HG03064 (cell line): ENCODE measurements at regions not wholly inside any gene's neighbourhood (a gene's known extent, or its start where the extent isn't known, plus 50 kb on each side); places are given as distances from the start of the nearest gene placed in this dataset.

Experiments used
- ATAC-seq: cut with Tn5 transposase; IDR thresholded peaks from one replicate; pipeline ENCODE4 v1.9.1; 2021; ENCODE audit warnings: low read depth; ENCODE audit not compliant: unreplicated experiment

- no peak for ATAC-seq
Measured at GRCh38 chr2:3101016-3101942, 276.3 kb downstream of the EIPR1 start.

DNA sequence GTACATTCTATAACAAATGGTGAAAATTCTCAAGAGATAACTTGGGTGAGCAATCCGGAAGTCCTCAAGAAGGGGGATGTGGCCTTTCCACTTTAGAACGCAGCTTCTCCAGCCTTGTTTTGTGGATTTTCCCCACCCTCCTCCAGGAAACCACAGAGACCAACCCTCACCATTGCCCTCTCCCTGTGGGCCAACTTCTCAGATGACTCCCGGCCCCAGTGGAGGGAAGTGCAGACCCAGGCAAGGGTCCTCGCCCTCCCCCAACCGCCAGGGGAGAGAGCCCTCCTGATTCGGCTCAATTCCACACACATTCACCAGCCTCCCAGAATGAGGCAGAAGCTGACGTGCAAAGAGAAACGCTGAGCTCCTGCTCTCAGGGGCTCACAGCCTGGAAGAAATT is 277.2 kb downstream of the EIPR1 start:
- ATAC-seq, result no peak

GRCh38 chr2:3099860-3100234 is 277.8 kb downstream of the EIPR1 start:
- ATAC-seq, result no peak

DNA sequence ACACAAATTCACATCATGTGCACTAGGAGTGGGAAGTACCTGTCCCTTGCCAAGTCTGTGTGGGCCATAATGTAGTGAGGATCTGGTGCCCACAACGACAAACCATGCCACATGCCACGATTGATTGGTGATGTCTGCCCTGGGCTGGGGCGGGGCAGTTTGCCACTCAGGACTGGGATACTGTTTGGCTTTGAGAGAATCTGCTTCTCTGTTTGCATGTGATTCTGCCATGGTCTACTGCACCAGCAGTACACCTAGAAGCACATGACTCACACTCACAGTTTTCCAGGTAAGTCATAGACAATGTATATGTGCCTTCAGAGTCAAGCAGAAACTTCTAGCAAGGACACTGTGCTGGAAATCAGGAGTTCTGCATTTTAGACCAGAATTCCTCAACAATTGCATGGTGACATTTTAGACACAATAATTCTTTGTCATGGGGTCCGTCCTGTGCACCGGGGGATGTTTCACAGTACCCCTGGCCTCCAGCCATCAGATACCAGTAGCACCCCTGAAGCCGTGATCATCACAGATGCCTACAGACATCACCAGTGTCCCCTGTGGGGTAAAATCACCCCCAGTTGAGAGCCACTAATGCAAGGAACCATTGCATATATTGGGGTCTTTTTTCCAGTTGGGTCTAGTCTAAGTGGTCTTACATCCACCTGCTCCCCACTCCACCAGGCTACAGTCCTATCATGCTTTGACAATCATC is 278.3 kb downstream of the EIPR1 start:
- ATAC-seq, result no peak

DNA sequence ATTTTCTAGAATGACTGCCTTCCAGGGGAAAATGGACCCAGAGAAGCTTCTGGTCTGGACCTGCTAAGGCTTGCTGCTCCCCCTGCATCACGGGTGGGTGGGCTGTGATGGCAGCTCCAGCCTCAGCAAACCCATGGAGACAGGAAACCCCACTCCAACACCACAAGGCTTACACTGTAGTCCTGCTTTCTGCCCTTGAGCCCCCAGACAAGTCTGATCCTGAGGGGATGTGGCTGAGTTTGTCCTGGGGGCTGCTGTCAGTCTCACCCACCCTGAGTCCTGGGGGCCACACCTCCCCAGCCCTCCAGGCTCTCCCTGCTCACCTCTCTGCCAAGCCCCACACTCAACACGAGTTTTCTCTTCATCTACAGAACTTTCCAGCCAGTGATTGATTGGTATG is 279.4 kb downstream of the EIPR1 start:
- ATAC-seq, result no peak

DNA sequence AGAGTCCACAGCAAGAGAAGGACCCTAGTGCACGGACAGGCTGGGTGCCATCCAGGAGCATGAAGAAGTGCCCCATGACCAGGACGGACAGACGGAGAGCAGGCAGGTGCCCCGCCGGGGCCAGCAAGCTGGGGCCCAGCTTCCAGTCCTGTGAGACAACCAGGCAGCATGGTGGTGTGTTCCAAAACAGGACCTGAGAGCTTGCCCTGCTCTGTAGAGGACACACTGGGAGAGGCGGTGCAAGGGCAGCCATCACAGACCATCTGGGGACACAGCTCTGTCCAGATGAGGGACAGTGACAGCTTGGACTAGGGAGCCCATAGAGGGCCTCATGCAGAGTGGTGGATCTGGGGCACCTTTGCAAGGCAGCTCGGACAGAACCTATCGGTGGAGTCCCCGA is 279.8 kb downstream of the EIPR1 start:
- no peak for ATAC-seq

GRCh38 chr2:3094999-3095958 is 282.3 kb downstream of the EIPR1 start:
- ATAC-seq, result no peak

DNA sequence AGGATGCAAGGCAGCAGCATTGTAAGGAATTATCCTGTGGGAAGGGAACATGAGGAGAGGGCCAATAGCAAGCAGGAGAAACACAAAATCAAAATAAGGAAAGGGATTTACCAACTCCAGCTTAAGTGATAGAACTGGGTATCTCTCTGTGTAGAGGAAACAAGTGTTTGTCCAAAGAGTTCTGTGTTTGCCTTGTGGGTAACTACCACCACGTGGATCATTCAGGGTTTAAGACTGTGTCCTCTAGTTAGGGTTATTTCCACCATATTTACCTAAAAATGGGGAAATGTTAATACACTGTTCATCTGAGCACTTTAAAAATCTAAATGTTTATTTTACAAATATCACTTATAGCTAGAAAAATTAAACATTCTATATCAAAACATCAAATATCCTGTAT is 283.3 kb downstream of the EIPR1 start:
- no peak for ATAC-seq

- no peak for ATAC-seq
Measured at GRCh38 chr2:3091696-3092095, 285.9 kb downstream of the EIPR1 start.

- ATAC-seq, result no peak
Measured at GRCh38 chr2:3082705-3083104, 294.9 kb downstream of the EIPR1 start.

GRCh38 chr2:3079959-3080948 is 297.4 kb downstream of the EIPR1 start:
- no peak for ATAC-seq

DNA sequence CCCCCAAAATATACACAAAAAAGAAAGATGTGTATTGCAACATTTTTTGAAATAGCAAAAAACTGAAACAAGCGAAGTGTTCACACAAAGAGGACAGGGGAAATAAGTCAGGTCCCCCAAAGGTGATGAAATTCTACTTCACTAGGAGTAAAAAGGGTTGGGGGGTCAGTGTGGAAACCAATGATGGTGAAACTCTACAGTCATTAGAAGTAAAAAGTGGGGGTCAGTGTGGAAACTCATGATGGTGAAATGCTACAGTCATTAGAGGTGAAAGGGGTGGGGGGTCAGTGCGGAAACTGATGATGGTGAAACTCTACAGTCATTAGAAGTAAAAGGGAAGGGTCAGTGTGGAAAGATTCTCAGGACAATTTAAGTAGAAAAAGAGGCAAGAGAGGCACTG is 298.2 kb downstream of the EIPR1 start:
- ATAC-seq, result no peak

DNA sequence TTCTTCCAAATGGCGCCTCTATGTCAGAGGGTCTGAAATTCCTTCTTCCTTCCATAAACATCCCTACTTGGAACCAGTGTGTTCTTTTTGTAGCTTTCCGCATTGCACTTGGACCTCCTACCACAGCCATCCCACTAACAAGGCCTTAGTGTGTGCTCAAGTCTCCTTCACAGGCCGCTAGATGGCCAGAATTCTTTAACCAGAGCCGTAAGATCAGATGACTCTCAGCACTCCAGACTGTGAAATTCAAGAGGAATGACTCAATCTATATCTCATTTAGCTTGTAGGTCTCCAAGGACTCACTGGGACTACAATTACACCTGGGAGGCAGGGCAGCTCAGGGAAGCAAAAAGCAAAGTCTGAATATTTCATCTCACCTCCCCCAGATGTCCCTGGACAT is 298.9 kb downstream of the EIPR1 start:
- ATAC-seq, result no peak

DNA sequence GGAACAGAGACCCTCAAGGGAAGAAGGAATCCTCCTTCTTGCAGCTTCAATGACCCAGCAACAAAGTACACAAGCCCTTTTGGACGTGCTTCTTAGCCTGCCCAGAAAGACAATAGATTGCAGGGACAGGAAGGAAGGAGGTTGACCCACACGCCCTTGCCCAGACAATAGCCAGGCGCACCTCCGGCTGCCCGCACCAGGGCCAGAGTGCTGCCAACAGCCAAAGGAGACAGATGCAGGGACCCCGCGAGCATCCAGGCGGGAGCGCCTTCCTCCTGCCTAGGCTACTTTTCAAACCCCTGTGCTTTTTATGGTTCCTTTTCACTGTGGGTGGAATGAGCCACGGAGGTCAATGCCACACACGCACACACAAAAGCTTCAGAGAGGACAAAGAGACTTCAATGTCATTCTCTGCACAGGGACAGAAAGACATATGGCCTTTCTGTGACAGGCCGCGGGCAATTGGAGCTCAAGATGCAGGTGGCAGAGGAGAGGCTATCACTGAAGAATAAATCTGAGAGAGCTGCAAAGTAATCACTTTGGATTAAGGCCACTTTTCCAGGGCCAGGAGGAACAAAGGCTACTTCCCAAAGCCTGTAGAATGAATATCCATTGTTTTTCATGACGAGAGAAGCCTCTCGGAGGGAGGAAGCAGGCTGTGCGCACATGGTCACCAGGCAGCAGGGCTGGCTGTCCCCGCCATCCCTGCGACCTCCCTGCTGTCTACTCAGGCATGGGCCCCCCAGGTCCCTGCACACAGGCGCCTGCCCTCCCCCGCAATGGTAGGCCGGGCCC is 300.6 kb downstream of the EIPR1 start:
- ATAC-seq, result no peak

DNA sequence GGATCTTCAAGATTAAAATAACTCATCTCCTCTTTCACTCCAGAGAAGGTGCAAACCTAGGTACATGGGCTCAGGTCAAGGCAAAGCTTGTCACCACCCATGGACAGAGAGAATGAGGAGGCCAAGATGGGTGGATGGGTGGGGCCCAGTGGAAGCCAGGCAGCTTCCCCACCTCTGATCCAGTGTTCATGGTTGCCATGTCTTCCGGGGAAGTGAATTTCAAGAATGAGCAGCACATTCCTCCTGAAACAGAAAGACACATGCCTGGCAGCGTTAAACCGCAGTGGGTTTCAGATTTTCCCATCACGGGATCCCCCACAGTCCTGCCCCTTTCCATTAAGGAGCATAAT is 301.7 kb downstream of the EIPR1 start:
- no peak for ATAC-seq

GRCh38 chr2:3075316-3075990 is 302.2 kb downstream of the EIPR1 start:
- ATAC-seq, result no peak

DNA sequence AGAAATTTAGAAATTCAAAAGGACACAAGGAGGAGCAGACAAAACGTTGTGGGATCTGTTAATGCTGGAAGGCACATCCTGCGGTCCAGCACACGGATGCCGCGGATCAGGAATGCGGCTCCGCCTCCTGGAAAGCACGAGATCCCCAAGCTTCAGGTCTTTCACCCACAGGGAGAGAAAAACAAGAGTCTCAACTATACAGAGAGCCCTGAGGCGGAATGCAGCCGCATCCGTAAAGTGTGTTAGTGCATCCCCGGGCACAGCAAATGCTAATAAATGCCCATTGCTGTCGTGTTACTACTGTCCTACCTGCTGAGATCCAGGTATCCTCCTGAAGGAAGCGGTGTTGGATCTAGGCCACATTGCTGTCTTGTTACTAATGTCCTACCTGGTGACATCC is 303.9 kb downstream of the EIPR1 start:
- ATAC-seq, result no peak

GRCh38 chr2:3073041-3073595 is 304.5 kb downstream of the EIPR1 start:
- ATAC-seq, result no peak
